ENCODE measurements at regions not wholly inside any gene's neighbourhood (a gene's known extent, or its start where the extent isn't known, plus 50 kb on each side); places are given as distances from the start of the nearest gene placed in this dataset.

DNA sequence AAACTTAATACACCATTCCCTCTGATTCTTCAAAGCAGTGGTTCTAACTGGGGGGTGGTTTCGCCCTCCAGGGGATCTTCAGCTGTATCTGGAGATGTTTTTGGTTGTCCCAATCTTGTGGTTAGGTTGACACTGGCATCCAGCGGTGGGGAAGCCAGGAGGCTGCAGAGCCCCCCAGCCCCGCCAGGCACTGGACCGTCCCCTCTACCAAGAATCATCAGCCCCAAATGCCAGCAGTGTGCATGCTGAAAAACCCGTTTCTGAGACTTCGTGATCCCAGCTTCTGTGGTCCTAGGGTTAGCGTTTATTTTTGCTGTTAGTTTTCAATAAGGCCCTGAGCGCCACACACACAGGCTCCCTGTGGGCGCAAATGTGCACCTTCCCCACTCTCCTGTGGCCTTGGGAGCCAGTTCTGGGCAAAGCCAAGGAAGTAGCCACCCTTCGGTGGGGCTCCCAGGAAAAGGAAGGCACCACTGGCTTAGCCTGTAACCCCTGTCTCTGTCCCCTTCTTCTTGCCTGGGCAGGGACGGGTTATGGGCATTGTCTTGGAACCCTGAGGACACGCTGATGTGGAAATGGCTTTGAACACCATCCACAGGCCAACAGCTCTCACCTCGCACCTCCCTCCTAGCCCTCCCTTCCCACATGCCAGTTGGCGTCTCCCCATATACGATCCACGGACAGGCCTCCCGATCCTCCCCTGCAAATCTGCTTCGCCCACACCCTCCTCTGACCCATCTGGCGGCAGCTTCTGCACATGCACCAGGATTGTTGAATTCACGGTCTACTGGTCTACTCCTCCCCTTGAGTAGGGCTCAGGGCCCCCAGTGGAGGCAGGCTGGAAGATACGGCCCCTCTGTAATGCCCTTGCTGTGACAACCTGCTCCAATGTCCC, 71.4 kb upstream of the CCND1 start (continued):
- TF ChIP-seq, protein P1, sequence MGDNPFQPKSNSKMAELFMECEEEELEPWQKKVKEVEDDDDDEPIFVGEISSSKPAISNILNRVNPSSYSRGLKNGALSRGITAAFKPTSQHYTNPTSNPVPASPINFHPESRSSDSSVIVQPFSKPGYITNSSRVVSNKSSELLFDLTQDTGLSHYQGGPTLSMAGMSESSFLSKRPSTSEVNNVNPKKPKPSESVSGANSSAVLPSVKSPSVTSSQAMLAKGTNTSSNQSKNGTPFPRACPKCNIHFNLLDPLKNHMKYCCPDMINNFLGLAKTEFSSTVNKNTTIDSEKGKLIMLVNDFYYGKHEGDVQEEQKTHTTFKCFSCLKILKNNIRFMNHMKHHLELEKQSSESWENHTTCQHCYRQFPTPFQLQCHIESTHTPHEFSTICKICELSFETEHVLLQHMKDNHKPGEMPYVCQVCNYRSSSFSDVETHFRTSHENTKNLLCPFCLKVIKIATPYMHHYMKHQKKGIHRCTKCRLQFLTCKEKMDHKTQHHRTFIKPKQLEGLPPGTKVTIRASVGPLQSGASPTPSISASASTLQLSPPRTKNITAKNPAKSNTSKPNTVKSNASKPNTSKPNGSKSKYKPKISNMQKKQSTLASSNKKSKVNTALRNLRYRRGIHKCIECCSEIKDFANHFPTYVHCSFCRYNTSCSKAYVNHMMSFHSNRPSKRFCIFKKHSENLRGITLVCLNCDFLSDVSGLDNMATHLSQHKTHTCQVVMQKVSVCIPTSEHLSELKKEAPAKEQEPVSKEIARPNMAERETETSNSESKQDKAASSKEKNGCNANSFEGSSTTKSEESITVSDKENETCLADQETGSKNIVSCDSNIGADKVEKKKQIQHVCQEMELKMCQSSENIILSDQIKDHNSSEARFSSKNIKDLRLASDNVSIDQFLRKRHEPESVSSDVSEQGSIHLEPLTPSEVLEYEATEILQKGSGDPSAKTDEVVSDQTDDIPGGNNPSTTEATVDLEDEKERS (tag by site-specific recombination; IDR thresholded peaks at IDR 0.05): no peak
- TF ChIP-seq ZBTB1 (tag by site-specific recombination; IDR thresholded peaks at IDR 0.05): no peak
- no peak for TF ChIP-seq ZNF132 (tag by site-specific recombination; IDR thresholded peaks at IDR 0.05; ENCODE audit: borderline replicate concordance)
- TF ChIP-seq ZNF837 (tag by site-specific recombination; IDR thresholded peaks at IDR 0.05): no peak
- TF ChIP-seq ZSCAN18 (tag by site-specific recombination; IDR thresholded peaks at IDR 0.05): no peak
- TF ChIP-seq REPIN1 (tag by site-specific recombination; IDR thresholded peaks at IDR 0.05; ENCODE audit: low read depth): no peak
- TF ChIP-seq PBX3 (CRISPR knock-in tag; IDR thresholded peaks at IDR 0.05): no peak
- TF ChIP-seq GLIS1 (tag by site-specific recombination; IDR thresholded peaks at IDR 0.05): 0 out of 2 replicates have a peak, but pooled peaks have one; percentile 14
- TF ChIP-seq EGR2 (tag by site-specific recombination; IDR thresholded peaks at IDR 0.05; ENCODE audit: low read depth): peak; percentile 30; the same call in 1 of the 2 replicates
- TF ChIP-seq, protein P2, sequence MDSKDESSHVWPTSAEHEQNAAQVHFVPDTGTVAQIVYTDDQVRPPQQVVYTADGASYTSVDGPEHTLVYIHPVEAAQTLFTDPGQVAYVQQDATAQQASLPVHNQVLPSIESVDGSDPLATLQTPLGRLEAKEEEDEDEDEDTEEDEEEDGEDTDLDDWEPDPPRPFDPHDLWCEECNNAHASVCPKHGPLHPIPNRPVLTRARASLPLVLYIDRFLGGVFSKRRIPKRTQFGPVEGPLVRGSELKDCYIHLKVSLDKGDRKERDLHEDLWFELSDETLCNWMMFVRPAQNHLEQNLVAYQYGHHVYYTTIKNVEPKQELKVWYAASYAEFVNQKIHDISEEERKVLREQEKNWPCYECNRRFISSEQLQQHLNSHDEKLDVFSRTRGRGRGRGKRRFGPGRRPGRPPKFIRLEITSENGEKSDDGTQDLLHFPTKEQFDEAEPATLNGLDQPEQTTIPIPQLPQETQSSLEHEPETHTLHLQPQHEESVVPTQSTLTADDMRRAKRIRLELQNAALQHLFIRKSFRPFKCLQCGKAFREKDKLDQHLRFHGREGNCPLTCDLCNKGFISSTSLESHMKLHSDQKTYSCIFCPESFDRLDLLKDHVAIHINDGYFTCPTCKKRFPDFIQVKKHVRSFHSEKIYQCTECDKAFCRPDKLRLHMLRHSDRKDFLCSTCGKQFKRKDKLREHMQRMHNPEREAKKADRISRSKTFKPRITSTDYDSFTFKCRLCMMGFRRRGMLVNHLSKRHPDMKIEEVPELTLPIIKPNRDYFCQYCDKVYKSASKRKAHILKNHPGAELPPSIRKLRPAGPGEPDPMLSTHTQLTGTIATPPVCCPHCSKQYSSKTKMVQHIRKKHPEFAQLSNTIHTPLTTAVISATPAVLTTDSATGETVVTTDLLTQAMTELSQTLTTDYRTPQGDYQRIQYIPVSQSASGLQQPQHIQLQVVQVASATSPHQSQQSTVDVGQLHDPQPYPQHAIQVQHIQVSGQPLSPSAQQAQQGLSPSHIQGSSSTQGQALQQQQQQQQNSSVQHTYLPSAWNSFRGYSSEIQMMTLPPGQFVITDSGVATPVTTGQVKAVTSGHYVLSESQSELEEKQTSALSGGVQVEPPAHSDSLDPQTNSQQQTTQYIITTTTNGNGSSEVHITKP (tag by site-specific recombination; IDR thresholded peaks at IDR 0.05): no peak
- no peak for TF ChIP-seq TCF7L2 (IDR thresholded peaks at IDR 0.05; ENCODE audit: borderline replicate concordance, low read depth, low read length)
- no peak for TF ChIP-seq ZBTB7A (tag by site-specific recombination; IDR thresholded peaks at IDR 0.05; ENCODE audit: low read depth)
- TF ChIP-seq ZNF140 (tag by site-specific recombination; IDR thresholded peaks at IDR 0.05): no peak

- no peaks in the 10 kb centered on the region for H3K4me1 ChIP-seq (ENCODE audit: control insufficient read depth, insufficient read depth, low read length)
- ChIA-PET CTCF (interaction anchor here (0.6 kb wide), 1 partner anchor 66 kb away, joined by 3 read pairs; no protein-coding TSS in a partner anchor), POLR2A (no interaction called here)
- TF ChIP-seq ATF2 (tag by site-specific recombination; IDR thresholded peaks at IDR 0.05; ENCODE audit: low read depth) (no peak), ZNF555 (tag by site-specific recombination; conservative IDR thresholded peaks at IDR 0.05) (no peak), ZNF19 (tag by site-specific recombination; IDR thresholded peaks at IDR 0.05; ENCODE audit: low read depth) (no peak), ZNF664 (tag by site-specific recombination; IDR thresholded peaks at IDR 0.05) (no peak), SETDB1 (IDR thresholded peaks at IDR 0.05; ENCODE audit: insufficient read length, low read length) (no peak), ZNF223 (tag by site-specific recombination; IDR thresholded peaks at IDR 0.05) (no peak), ZXDB (tag by site-specific recombination; IDR thresholded peaks at IDR 0.05) (no peak), GLIS1 (tag by site-specific recombination; IDR thresholded peaks at IDR 0.05) (no peak)
- TF ChIP-seq, protein P3, sequence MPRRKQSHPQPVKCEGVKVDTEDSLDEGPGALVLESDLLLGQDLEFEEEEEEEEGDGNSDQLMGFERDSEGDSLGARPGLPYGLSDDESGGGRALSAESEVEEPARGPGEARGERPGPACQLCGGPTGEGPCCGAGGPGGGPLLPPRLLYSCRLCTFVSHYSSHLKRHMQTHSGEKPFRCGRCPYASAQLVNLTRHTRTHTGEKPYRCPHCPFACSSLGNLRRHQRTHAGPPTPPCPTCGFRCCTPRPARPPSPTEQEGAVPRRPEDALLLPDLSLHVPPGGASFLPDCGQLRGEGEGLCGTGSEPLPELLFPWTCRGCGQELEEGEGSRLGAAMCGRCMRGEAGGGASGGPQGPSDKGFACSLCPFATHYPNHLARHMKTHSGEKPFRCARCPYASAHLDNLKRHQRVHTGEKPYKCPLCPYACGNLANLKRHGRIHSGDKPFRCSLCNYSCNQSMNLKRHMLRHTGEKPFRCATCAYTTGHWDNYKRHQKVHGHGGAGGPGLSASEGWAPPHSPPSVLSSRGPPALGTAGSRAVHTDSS (tag by site-specific recombination; IDR thresholded peaks at IDR 0.05): no peak
- H3K27ac ChIP-seq (ENCODE audit: extremely low read depth, low read depth, low read length): no peak overlapping the region
- no peaks in the 10 kb centered on the region for H3K9me3 ChIP-seq (ENCODE audit: control insufficient read depth, insufficient read depth, low read depth, low read length)
- no peaks in the 10 kb centered on the region for H3K36me3 ChIP-seq (ENCODE audit: control insufficient read depth in 2 of 2, insufficient read depth in 1 of 2, low read length in 2 of 2)
- H3K4me3 ChIP-seq (ENCODE audit: low read depth, low read length): no peak overlapping the region
Observed at GRCh38 chr11:69572233-69572860, 68.6 kb upstream of the CCND1 start.
